NOMO-1 treated with dmso at 0.1 percent for 144 hours (cell line): ENCODE measurements at regions not wholly inside any gene's neighbourhood (a gene's known extent, or its start where the extent isn't known, plus 50 kb on each side); places are given as distances from the start of the nearest gene placed in this dataset.

ENCODE experiments used
- DNase-seq: peaks from one replicate; lab custom pipeline; 2025; ENCODE audit not compliant: unreplicated experiment; lab: John Stamatoyannopoulos, UW

DNA sequence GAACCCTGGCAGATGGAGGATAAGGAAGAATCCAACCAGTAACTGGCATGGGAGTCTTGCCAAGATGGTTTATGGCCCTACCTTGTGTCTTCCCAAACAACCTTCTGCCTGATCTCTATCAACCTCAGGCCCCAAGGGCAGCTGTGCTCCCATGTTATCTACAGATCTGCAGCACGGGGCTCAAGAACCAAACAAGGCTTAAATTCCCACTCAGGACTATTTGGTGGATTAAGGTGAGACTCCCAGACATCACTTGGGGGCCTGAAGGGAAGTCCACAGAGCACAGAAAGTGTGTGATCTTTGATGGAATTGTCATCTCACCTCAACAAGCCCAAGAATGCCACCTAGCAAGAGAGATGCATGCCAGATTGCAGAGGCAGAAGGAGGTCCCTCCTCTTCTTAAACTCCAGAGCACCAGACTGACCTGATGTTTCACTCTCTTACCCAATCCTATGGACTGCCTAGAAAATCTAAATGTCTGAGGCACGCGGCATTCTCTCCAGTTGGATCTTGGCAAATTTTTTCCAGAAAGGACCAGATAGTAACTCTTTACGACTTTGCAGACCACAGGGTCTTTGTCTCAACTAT is 759.5 kb upstream of the TBX3 start:
- no peak for DNase-seq

DNA sequence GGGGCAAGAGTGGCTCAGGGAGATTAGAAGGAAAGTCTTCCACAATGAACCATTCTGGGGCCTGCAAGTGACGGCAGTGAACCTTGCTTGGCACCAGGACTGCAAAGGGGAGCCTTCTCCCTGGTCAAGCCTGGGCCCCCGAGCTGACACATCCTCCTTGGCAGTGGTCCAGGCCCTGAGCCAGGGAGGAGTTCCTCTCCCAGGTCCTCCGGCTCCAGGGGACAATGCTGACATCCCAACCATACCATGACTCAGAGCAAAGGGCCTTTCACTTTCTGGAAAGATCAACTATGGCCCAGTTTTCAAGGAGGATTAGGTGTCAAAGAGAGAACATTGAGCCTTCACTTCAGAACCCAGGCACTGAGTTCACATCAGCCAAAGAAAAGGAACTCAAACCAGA is 756.5 kb upstream of the TBX3 start:
- DNase-seq: no peak

- DNase-seq: no peak
These were observed 755.1 kb upstream of the TBX3 start for GRCh38 chr12:115439008-115439601.

- no peak for DNase-seq
These were observed 754.3 kb upstream of the TBX3 start for GRCh38 chr12:115438314-115438713.

DNA sequence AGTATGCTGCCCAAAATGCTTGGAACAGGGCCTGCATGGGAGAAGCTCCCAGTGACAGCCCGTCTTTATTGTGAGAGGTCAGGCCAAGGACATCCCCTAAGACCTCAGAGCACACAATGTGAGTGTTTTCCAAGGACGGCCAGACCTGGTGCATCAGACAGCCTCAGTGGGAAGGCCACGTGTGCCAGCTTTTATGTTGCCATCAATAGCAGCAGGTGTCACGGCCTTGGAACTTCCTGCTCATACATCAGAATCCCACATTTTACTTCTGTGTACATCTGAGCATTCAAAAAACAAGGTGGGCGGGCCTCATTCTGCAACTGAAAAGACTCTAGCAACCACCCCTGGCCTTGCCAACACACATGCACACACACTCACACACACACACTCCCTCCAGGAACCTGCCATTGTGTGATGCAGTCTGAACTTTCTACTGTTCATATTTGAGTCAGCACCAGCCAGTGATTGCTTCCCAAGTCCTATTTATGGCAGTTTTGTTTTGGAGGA is 753.1 kb upstream of the TBX3 start:
- no peak for DNase-seq

GRCh38 chr12:115433014-115433634 is 749.1 kb upstream of the TBX3 start:
- no peak for DNase-seq

DNA sequence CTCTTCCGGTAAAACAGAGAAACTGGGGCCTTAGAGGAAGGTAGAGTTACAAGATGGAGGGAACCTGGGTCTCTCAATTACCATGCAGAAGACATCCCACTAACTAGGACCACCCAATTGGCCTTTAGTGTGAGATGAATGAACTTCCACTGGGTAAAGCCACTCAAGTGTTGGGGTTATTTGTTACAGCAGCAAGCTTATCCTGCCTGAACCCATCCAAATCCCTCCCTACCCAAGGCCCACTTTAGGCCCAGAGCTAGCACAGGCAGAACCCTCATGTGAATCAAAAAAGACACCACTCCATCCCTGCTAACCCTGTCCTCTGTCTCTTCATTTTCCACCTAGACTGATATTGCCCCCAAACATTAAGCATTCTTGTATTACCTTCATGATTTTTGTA is 746.7 kb upstream of the TBX3 start:
- no peak for DNase-seq

- DNase-seq: no peak
These were observed 742.8 kb upstream of the TBX3 start for GRCh38 chr12:115426732-115427131.

GRCh38 chr12:115424003-115424402 is 740.0 kb upstream of the TBX3 start:
- no peak for DNase-seq

DNA sequence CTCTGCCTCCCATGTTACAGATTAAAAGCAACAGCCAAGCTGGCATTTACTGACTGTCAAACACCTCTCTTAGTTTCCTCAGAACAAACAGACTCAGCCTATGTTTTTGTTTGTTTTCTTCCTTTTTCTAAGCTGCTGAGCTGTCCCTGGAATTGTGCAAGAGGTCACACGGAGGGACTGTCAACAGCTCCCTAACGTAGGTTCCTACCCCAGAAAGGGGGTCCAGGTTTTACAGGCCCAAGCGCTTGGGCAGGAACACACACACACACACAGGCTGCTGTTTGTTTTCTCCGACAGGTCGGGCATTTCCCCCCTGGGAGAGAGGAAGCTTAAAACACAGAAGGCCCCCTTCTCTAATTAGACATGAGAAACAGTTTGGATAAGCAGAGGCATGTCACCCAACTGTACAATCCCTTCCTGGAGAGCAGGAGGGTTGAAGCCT is 739.6 kb upstream of the TBX3 start:
- DNase-seq: no peak

DNA sequence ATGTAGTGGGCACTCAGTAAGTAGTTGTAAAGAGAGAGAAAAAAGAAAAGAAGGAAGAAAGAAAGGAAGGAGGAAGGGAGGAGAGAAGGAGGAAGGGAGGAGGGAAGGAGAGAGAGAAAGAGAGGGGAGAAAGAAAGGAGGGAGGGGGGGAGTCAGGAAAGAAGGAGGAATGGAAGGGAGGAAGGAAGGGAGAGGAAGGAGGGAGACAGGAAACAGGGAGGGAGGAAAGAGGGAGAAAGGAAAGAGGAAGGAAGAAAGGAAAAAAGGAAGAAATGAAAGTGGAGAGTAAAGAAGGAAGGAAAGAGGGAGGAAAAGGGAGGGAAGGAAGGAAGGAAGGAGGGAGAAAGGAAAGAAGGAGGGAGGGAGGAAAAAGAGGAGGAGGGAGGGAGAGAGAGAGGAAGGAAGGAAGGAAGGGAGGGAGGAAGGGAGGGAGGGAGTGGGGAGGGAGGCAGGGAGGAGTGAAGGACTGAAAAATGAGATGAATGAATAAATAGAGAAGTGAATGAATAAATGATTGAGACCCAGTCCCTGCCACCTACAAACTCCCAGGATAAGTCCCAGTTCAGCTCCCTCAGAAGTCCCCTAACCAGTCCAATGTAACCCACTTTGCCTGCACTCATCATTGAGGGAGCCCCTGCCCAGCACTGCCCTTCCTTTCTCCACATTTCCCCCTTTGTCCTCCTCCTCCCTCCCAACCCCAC is 739.0 kb upstream of the TBX3 start:
- no peak for DNase-seq

DNA sequence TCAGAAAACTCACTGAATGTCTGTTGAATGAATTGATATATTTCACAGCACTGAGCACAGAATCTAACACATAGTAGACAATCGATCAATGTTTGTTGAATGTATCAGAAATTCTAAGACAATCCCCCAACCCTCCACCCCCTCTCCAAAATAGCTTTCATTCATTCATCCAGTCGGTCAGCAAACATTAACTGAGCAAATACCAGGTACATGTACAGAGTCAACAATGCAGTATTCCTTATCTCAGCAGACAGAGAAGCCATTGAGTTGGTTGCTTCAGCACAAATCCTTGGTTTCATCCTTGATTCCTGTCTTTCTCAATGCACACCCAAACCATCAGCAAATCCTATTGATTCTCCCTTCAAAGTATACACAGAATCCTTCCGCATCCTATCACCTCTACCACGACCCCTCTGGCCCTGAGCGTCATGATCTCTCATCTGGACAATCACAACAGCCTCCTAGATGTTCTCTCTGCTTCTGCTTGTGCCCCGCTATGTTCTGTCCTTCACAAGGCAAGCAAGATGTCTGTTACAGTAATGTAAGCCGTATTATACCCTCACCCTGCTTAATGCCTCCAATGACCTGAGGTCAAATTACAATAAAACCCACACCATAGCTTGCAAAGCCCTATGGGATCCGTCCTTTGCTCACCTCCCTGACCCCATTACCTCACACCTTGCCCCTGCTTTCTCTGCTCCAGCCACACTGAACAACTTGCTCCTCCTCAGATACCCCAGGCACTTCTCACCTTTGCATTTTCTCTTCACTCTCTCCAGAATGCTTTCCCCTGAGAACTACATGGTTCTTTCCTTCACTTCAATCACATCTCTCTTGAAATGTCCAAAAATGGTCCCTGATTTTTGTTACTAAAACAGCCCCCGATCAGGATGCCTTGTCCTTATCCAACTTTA is 738.1 kb upstream of the TBX3 start:
- no peak for DNase-seq

DNA sequence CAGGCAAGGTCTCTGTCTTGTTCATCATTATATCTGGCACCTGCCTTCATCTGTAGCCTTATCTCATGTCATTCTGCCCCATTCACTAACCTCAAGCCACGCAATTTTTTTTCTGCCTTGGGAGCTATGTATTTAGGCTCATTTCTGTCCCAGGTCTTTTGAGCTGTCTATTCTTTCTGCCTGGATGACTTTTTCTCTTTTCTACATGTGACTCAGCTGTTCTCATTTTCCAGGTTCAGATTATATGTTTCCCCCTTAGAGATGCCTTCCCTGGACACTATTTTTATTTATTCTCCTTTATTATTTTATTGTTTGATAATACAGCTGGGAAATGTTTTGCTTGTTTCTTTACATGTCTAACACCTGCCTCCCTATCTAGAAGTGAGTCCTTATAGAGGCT is 737.4 kb upstream of the TBX3 start:
- DNase-seq: no peak

DNA sequence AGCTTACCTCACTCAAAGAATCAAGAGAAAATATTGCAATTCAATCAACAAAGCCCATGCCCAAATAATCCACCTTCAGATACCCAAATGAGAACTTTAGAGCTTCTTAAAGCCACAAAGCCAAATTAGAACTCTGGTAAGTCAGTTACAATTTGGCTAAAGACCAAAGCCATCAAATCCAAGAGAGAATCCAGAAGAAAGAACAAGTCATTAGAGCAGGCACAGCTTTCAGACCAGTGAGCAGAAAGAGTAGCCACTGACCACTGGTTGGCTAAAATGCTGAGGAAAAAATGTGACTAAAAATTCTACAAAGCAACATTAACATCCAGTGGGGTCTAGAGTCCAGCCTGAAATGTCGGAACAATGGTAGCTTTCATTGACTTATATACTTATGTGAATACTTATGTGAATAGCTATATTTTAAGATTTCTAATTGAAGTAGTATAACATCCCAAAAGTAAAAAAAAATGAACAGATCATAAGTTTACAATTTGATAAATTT is 735.2 kb upstream of the TBX3 start:
- DNase-seq: no peak

- DNase-seq: no peak
These were observed 733.6 kb upstream of the TBX3 start for GRCh38 chr12:115417610-115418009.

DNA sequence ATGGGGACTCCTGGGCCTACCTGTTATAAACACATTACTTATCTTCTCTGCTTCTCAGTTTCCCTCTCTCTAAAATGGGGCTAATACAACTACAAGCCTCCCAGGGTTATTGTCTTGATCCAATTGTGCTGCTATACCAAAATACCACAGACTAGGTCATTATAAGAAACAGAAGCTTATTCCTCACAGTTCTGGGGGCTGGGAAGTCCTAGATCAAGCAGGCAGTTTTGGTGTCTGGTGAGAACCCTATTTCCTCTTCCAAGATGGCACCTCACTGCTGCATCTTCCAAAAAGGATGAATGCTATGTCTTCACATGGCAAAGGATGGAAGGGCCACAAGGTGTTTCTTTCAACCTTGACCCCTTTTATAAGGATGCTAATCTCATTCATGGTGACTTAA is 732.9 kb upstream of the TBX3 start:
- no peak for DNase-seq

GRCh38 chr12:115413626-115414025 is 729.7 kb upstream of the TBX3 start:
- no peak for DNase-seq

DNA sequence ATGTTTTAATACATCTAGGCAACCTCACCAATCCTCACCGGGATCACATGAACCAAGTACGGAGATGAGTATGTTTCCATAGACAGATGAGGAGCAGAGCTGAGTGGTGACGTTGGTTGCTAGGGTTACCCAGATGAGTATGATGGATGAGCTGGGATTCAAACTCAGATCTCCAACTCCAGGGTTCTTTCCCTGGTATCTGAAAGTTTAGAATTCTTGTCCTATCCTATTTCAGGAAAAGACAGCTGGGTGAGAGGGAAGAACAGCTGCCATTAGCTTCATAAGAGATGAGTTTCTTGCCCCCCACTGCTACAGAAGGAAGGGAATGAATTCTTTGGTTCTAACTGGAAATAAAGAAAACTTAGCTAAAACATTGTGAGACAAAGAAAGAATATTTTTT is 728.9 kb upstream of the TBX3 start:
- no peak for DNase-seq

DNA sequence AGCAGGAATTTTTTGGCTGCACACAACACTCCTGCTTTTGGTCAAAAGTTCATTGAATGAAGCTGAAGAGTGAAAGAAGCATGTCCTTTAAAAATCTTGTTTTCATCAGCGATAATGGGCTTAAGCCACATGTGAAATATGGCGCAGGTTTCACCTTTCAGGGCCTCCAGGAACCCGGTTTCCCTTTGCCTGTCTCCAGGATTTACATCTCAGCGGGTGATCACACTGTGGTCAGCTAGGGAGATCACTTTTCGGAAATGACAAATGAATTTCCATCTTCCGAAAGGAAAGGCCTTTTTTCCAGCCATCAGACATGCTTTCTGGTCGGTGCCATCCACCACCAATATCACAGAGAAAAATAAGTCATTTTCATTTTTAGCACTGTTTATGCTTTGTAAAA is 727.1 kb upstream of the TBX3 start:
- no peak for DNase-seq

DNA sequence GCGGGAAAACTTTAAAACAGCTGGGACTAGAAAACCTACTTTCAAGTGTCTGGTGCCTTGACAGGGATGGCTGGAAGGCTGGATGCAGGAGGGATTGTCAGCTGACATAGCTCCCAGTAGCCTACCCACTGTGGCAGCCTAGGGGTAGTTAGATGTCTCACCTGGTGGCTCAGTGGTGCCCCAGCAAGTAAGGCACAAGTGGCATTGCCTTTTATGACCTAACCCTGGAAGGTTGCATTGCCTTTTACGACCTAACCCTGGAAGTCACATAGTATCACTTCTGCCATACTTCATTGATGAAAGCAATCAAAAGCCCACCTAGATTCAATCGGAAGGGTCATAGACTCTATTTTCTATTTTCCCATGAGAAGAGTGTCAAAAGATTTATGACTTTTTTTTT is 724.7 kb upstream of the TBX3 start:
- no peak for DNase-seq

- no peak for DNase-seq
These were observed 723.7 kb upstream of the TBX3 start for GRCh38 chr12:115407723-115408122.
